HCT116 (cell line): ENCODE measurements at regions not wholly inside any gene's neighbourhood (a gene's known extent, or its start where the extent isn't known, plus 50 kb on each side); places are given as distances from the start of the nearest gene placed in this dataset.

Experiments used
- ATAC-seq: fragments of 200-7000 bp; cut with Tn5 transposase; 2 replicates; pipeline ENCODE4 v1.9.1; 2020; ENCODE audit warnings: mild to moderate bottlenecking, moderate library complexity
- BruUV-seq: library from RNA; stranded (reverse); fragments of 400-500 nt; replicated peaks from 2 replicates; lab custom pipeline; 2021; lab: Mats Ljungman, UMichigan
- CTCF ChIA-PET: fragments of 300-600 bp; sonication (Branson Sonifier 250); formaldehyde crosslinking; loops from one replicate; lab custom pipeline; 2021; ENCODE audit warnings: antibody characterized with exemption; lab: Charles Lee
- POLR2A ChIA-PET: fragments of 300-600, 350-600 bp; sonication (Branson Sonifier 250); formaldehyde crosslinking; loops from one replicate; lab custom pipeline; 2021; ENCODE audit warnings: antibody characterized with exemption; lab: Charles Lee
- RAD21 ChIA-PET, 2 experiments: fragments of 300-600 bp; sonication (Branson Sonifier 250); formaldehyde crosslinking; loops; one replicate each; lab custom pipeline; 2023; ENCODE audit warnings: low total read pairs in 2 of 2; ENCODE audit not compliant: uncharacterized antibody in 2 of 2, unreplicated experiment in 2 of 2, low non-redundant PET in 1 of 2; lab: Charles Lee
- DNase-seq: peaks from one replicate; pipeline ENCODE4 v3.0.0-alpha.2; 2010; ENCODE audit warnings: low read depth, low spot score
- H2AFZ ChIP-seq: fragments of 200-600 bp; shearing (Covaris generic), sonication (generic); 2 replicates; pipeline ENCODE4 v1.6.1; 2017; ENCODE audit warnings: low read depth, mixed run types, mixed read lengths, antibody characterized with exemption, low read length; ENCODE audit not compliant: poor library complexity, severe bottlenecking
- H3K27ac ChIP-seq: 2 replicates; pipeline ENCODE4 v1.5.1; 2012; ENCODE audit warnings: low read depth, low read length
- H3K27me3 ChIP-seq: fragments of 200-600 bp; sonication (generic); 2 replicates; pipeline ENCODE4 v1.6.1; 2016; ENCODE audit warnings: mixed run types, low read length, mixed read lengths; ENCODE audit not compliant: insufficient read depth
- H3K36me3 ChIP-seq, 2 experiments: fragments of 200-500 bp in 1 of 2; fragments of 200-600 bp in 1 of 2; sonication (Bioruptor generic) in 1 of 2; sonication (generic) in 1 of 2; 2 replicates each; pipeline versions ENCODE4 v1.5.1 to v1.6.1; 2014 to 2016; ENCODE audit warnings: low read length in 2 of 2, inconsistent platforms in 1 of 2, mixed read lengths in 1 of 2, mixed run types in 1 of 2; ENCODE audit not compliant: insufficient read depth in 2 of 2, control insufficient read depth in 1 of 2
- H3K4me1 ChIP-seq, 2 experiments: fragments of 200-600 bp in 1 of 2; sonication (generic) in 1 of 2; 2 replicates each; pipeline versions ENCODE4 v1.5.1 to v1.6.1; 2012 to 2017; ENCODE audit warnings: low read length in 2 of 2, inconsistent platforms in 1 of 2, mild to moderate bottlenecking in 1 of 2, mixed read lengths in 1 of 2, mixed run types in 1 of 2, moderate library complexity in 1 of 2; ENCODE audit not compliant: insufficient read depth in 2 of 2, control insufficient read depth in 1 of 2
- H3K4me2 ChIP-seq: fragments of 200-600 bp; sonication (generic); 2 replicates; pipeline ENCODE4 v1.6.1; 2017; ENCODE audit warnings: mixed run types, low read length, mixed read lengths
- H3K4me3 ChIP-seq, 2 experiments: fragments of 200-600 bp in 1 of 2; sonication (generic) in 1 of 2; replicated peaks in 1 of 2; 2 replicates each; pipeline ENCODE4 v1.5.1; 2011 to 2016; ENCODE audit warnings: low read length in 2 of 2, control low read depth in 1 of 2, low read depth in 1 of 2, mild to moderate bottlenecking in 1 of 2, mixed read lengths in 1 of 2, mixed run types in 1 of 2
- H3K79me2 ChIP-seq: fragments of 200-600 bp; sonication (generic); 2 replicates; pipeline ENCODE4 v1.6.1; 2017; ENCODE audit warnings: mild to moderate bottlenecking, mixed run types, low read length, moderate library complexity, mixed read lengths; ENCODE audit not compliant: insufficient read depth
- H3K9ac ChIP-seq: fragments of 200-600 bp; sonication (generic); 2 replicates; pipeline ENCODE4 v1.6.1; 2016; ENCODE audit warnings: low read length, mixed read lengths
- H3K9me2 ChIP-seq: fragments of 200-600 bp; sonication (generic), shearing (Covaris generic); 2 replicates; pipeline ENCODE4 v1.6.1; 2017; ENCODE audit warnings: mixed run types, mild to moderate bottlenecking, moderate library complexity; ENCODE audit not compliant: insufficient read depth
- H3K9me3 ChIP-seq, 2 experiments: fragments of 200-500 bp in 1 of 2; fragments of 200-600 bp in 1 of 2; sonication (Bioruptor generic) in 1 of 2; sonication (generic) in 1 of 2; 2 replicates each; pipeline ENCODE4 v1.6.1; 2014 to 2017; ENCODE audit warnings: low read length in 2 of 2, mixed read lengths in 2 of 2, inconsistent platforms in 1 of 2, low read depth in 1 of 2, mild to moderate bottlenecking in 1 of 2, mixed run types in 1 of 2, moderate library complexity in 1 of 2; ENCODE audit not compliant: control insufficient read depth in 1 of 2, insufficient read depth in 1 of 2
- H4K20me1 ChIP-seq: fragments of 200-600 bp; sonication (generic), shearing (Covaris generic); 2 replicates; pipeline ENCODE4 v1.6.1; 2017; ENCODE audit warnings: mixed run types, mild to moderate bottlenecking, moderate library complexity; ENCODE audit not compliant: insufficient read depth
- CBX3 ChIP-seq: IDR thresholded peaks from 2 replicates; pipeline ENCODE4 v1.6.1; 2012; ENCODE audit warnings: low read depth
- CEBPB ChIP-seq: IDR thresholded peaks from 2 replicates; pipeline ENCODE4 v1.6.1; 2012; ENCODE audit warnings: low read depth
- EZH2 ChIP-seq: fragments of 200-600 bp; sonication (generic); IDR thresholded peaks from 2 replicates; pipeline ENCODE4 v1.6.1; 2017; ENCODE audit warnings: antibody characterized with exemption, mixed run types
- FOSL1 ChIP-seq: IDR thresholded peaks from 2 replicates; pipeline ENCODE4 v1.6.1; 2012; ENCODE audit warnings: low read depth
- POLR2A ChIP-seq: IDR thresholded peaks from 2 replicates; pipeline ENCODE4 v1.7.0; 2011; ENCODE audit warnings: borderline replicate concordance; ENCODE audit not compliant: insufficient read depth, insufficient read length; ENCODE audit errors: extremely low read depth
- POLR2AphosphoS5 ChIP-seq: IDR thresholded peaks from 2 replicates; pipeline ENCODE4 v1.6.1; 2011; ENCODE audit warnings: mild to moderate bottlenecking, low read depth, low read length, moderate library complexity
- RAD21 ChIP-seq: IDR thresholded peaks from 2 replicates; pipeline ENCODE4 v1.6.1; 2012; ENCODE audit warnings: low read depth, mild to moderate bottlenecking
- SIN3A ChIP-seq: IDR thresholded peaks from 2 replicates; pipeline ENCODE4 v1.6.1; 2012; ENCODE audit warnings: low read depth
- SRF ChIP-seq: IDR thresholded peaks from 2 replicates; pipeline ENCODE4 v1.6.1; 2012; ENCODE audit warnings: low read depth
- YY1 ChIP-seq: IDR thresholded peaks from 2 replicates; pipeline ENCODE4 v1.6.1; 2011; ENCODE audit warnings: low read length, low read depth, moderate library complexity, mild to moderate bottlenecking; ENCODE audit not compliant: insufficient replicate concordance; ENCODE audit errors: extremely low read depth
- ZFX ChIP-seq: fragments of 450-650 bp; IDR thresholded peaks from 2 replicates; pipeline ENCODE4 v1.6.1; 2017
- intact Hi-C: fragments of 100-400 bp; cut with micrococcal nuclease; formaldehyde crosslinking; loops from 2 replicates; pipeline ENCODE4 v1.10.0; 2022
- TF ChIP-seq, protein P1 (sequence below): IDR thresholded peaks from 2 replicates; pipeline ENCODE4 v1.6.1; 2012
- TF ChIP-seq, protein P2 (sequence below), 3 experiments: fragments of 200-600 bp in 1 of 3; sonication (generic) in 1 of 3; IDR thresholded peaks in 2 of 3; conservative IDR thresholded peaks in 1 of 3; 2 replicates each; pipeline ENCODE4 v1.5.1; 2012 to 2017; ENCODE audit warnings: low read depth in 2 of 3, low read length in 2 of 3, antibody characterized with exemption in 1 of 3, borderline replicate concordance in 1 of 3, control low read depth in 1 of 3, mild to moderate bottlenecking in 1 of 3, mixed read lengths in 1 of 3, mixed run types in 1 of 3, moderate library complexity in 1 of 3; ENCODE audit not compliant: insufficient read depth in 1 of 3
- TF ChIP-seq, protein P3 (sequence below): IDR thresholded peaks from 2 replicates; pipeline ENCODE4 v1.6.1; 2012

DNA sequence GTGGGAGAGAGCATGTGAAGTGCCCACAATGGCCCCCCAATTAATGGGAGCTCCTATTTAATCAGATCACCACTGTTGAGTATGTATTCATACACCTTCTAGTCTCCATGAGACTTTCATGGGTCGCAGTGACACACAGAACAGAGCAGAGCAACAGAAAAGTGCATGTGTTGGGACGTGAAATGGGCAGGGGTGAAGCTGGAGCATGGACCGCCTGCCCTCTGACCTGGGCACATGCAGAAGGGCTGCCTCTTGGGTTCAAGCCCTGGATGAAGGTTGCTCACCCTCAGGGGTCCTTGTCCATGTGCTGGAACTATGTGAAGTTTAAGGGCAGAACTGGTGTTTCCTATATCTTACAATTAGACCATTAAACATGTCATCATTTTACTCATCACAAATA lies 106.0 kb upstream of the PHACTR3 start:
- Histone ChIP-seq H3K79me2 (no peaks in the 10 kb centered on the region), H4K20me1 (no peaks in the 10 kb centered on the region), H3K9me3 (no peaks in the 10 kb centered on the region), H3K27ac (no peak overlapping the region), H3K4me1 (no peaks in the 10 kb centered on the region), H2AFZ (no peak overlapping the region), H3K9me2 (no peaks in the 10 kb centered on the region), H3K36me3 (no peaks in the 10 kb centered on the region), H3K27me3 (0 out of 2 replicates have a peak, but pooled peaks cover 6% of the 10 kb centered on the region), H3K4me2 (no peak overlapping the region), H3K4me3 (no peak overlapping the region), H3K9ac (no peak overlapping the region)
- POLR2A ChIA-PET = no interaction called here
- TF ChIP-seq, protein P1, sequence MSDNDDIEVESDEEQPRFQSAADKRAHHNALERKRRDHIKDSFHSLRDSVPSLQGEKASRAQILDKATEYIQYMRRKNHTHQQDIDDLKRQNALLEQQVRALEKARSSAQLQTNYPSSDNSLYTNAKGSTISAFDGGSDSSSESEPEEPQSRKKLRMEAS = no peak
- TF ChIP-seq SIN3A = no peak
- TF ChIP-seq SRF = no peak
- no peak for DNase-seq
- no peak for ATAC-seq
- intact Hi-C loops = no loop called here
- CTCF ChIA-PET = no interaction called here
- no TSS peak for BruUV-seq
- RAD21 ChIA-PET = no interaction called here

DNA sequence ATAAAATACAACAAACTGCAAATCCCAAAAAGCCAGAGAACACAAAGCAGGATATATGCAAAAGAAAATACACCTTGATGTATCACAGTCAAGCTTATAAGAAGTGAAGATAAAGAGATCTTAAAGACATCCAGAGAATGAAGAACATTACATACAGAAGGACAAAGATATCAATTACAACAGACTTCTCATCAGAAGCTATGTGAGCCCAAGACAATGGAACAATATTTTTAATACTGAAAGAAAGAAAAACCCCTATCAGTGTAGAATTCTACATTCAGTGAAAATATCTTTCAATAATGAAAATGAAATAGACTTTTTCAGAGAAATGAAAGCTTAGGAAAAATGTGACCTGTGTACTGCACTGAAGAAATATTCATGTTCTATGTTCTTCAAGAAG lies 104.5 kb upstream of the PHACTR3 start:
- POLR2A ChIA-PET = no interaction called here
- Histone ChIP-seq H3K9ac (no peak overlapping the region), H2AFZ (no peak overlapping the region), H4K20me1 (no peaks in the 10 kb centered on the region), H3K4me1 (no peaks in the 10 kb centered on the region), H3K27me3 (0 out of 2 replicates have a peak, but pooled peaks cover 5% of the 10 kb centered on the region), H3K36me3 (no peaks in the 10 kb centered on the region), H3K4me2 (no peak overlapping the region), H3K9me3 (no peaks in the 10 kb centered on the region), H3K79me2 (no peaks in the 10 kb centered on the region), H3K9me2 (no peaks in the 10 kb centered on the region), H3K4me3 (no peak overlapping the region), H3K27ac (no peak overlapping the region)
- BruUV-seq = no TSS peak
- intact Hi-C loops = no loop called here
- ATAC-seq = no peak
- CTCF ChIA-PET = no interaction called here
- no peak for DNase-seq
- TF ChIP-seq CBX3 (no peak), EZH2 (no peak), POLR2AphosphoS5 (no peak), RAD21 (no peak), CEBPB (no peak), YY1 (no peak), ZFX (no peak), SIN3A (no peak), FOSL1 (no peak), POLR2A (no peak)
- TF ChIP-seq, protein P2, sequence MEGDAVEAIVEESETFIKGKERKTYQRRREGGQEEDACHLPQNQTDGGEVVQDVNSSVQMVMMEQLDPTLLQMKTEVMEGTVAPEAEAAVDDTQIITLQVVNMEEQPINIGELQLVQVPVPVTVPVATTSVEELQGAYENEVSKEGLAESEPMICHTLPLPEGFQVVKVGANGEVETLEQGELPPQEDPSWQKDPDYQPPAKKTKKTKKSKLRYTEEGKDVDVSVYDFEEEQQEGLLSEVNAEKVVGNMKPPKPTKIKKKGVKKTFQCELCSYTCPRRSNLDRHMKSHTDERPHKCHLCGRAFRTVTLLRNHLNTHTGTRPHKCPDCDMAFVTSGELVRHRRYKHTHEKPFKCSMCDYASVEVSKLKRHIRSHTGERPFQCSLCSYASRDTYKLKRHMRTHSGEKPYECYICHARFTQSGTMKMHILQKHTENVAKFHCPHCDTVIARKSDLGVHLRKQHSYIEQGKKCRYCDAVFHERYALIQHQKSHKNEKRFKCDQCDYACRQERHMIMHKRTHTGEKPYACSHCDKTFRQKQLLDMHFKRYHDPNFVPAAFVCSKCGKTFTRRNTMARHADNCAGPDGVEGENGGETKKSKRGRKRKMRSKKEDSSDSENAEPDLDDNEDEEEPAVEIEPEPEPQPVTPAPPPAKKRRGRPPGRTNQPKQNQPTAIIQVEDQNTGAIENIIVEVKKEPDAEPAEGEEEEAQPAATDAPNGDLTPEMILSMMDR (IDR thresholded peaks at IDR 0.05 in 2 of 3, conservative IDR thresholded peaks at IDR 0.05 in 1 of 3; ENCODE audit: borderline replicate concordance in 1 of 3, insufficient read depth in 1 of 3, low read depth in 2 of 3, low read length in 2 of 3) = no peak
- TF ChIP-seq, protein P3, sequence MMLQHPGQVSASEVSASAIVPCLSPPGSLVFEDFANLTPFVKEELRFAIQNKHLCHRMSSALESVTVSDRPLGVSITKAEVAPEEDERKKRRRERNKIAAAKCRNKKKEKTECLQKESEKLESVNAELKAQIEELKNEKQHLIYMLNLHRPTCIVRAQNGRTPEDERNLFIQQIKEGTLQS = no peak
- RAD21 ChIA-PET = no interaction called here
